Ovary (tissue), 7 donors: ENCODE measurements at regions not wholly inside any gene's neighbourhood (a gene's known extent, or its start where the extent isn't known, plus 50 kb on each side); places are given as distances from the start of the nearest gene placed in this dataset.

Experiments used
- DNase-seq, 5 donors: peaks; one replicate each; pipeline ENCODE4 v3.0.0-alpha.2; 2019 to 2020
- H3K27ac ChIP-seq, 2 donors: fragments of 200-600 bp; one replicate each; pipeline versions ENCODE4 v1.5.1 to v1.8.0; 2019 to 2022
- H3K27me3 ChIP-seq: fragments of 200-600 bp; one replicate; pipeline ENCODE4 v1.8.0; 2022
- H3K36me3 ChIP-seq: fragments of 200-600 bp; sonication (generic); one replicate; pipeline ENCODE4 v1.5.1; 2019
- H3K4me1 ChIP-seq: one replicate; pipeline ENCODE4 v1.8.1; 2013; ENCODE audit warnings: mild to moderate bottlenecking, moderate library complexity; ENCODE audit not compliant: insufficient read depth
- H3K4me3 ChIP-seq: fragments of 200-600 bp; sonication (generic); one replicate; pipeline ENCODE4 v1.5.1; 2017
- H3K9me3 ChIP-seq, 2 donors: fragments of 200-600 bp in 1 of 2; sonication (generic) in 1 of 2; one replicate each; pipeline versions ENCODE4 v1.5.1 to v1.8.1; 2013 to 2019; ENCODE audit warnings: mild to moderate bottlenecking in 1 of 2, moderate library complexity in 1 of 2
- EP300 ChIP-seq: sonication (generic); formaldehyde crosslinking; IDR thresholded peaks from one replicate; pipeline ENCODE4 v1.6.1; 2017; ENCODE audit warnings: antibody characterized with exemption
- POLR2A ChIP-seq: fragments of 450-650 bp; IDR thresholded peaks from one replicate; pipeline ENCODE4 v1.6.1; 2017; ENCODE audit warnings: antibody characterized with exemption, mild to moderate bottlenecking, moderate library complexity
- WGBS, 3 donors: extraction: QIAGEN DNeasy Blood & Tissue Kit in 1 of 3; methylation state at CpG; one replicate each; pipeline versions ENCODE4 v1.1.5 to v1.1.7; 2013 to 2017; 5-methylcytosine and 5-hydroxymethylcytosine counted together
- intact Hi-C, 4 donors: fragments of 100-400 bp; cut with DNase I; formaldehyde crosslinking; loops; one replicate each; pipeline versions ENCODE4 v1.11.0 to v1.15.1; 2022 to 2023
- TF ChIP-seq, protein P1 (sequence below), 3 donors: fragments of 450-650 bp in 2 of 3; fragments of 200-600 bp in 1 of 3; IDR thresholded peaks; one replicate each; pipeline versions ENCODE4 v1.5.1 to v1.8.0; 2016 to 2022; ENCODE audit warnings: antibody characterized with exemption in 3 of 3, mild to moderate bottlenecking in 1 of 3
- donor health status: DM: no; HTN: no; CAD: no; lungs with moderate emphysema.
- donor health status: DM: no; HTN: no; CAD: no.
- donor health status: Bipolar disorder and iron deficiency.
- donor health status: DM: no; HTN: no; CAD: no.
- donor health status: DM: yes; HTN: yes; CAD: no.

DNA sequence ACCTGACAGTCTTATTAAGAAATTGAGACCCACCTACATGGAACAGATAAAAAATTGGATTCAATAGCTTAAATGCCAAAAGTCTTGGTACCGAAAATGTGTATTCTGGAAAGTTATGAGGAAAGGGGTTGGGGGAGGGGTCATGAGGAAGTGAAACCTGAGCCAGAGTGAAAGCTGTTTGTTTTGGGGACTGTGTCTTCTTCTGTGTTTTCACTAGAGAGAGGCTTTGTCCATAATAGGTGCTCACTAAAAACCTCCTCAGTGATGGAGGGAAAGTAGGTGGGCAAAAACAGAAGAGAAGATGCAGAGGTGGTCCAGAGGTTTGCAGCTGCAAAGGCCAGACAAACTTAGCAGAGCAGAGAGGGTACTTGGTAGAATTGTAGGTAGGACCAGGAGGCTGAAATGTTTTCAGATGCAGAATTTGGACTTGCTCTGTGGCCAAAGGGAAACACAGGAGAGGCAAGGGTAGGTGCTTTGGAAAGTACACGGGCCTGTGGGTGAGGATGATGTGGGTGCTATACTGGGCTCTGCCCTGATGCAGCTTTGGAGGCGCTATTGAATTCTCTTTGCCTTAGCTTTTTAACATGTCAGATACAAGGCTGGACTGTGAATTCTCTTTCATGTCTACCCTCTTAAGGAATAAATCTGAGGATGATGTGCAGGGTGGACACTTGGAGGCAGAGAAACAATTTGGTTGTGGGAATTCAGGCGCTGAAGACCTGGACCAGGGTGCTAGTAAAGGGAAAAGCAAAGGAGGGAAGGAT lies 254.6 kb downstream of the PTEN start:
- no peak for DNase-seq
- H3K27ac ChIP-seq = no peak overlapping the region
- H3K4me1 ChIP-seq = no peaks in the 10 kb centered on the region
- TF ChIP-seq, protein P1, sequence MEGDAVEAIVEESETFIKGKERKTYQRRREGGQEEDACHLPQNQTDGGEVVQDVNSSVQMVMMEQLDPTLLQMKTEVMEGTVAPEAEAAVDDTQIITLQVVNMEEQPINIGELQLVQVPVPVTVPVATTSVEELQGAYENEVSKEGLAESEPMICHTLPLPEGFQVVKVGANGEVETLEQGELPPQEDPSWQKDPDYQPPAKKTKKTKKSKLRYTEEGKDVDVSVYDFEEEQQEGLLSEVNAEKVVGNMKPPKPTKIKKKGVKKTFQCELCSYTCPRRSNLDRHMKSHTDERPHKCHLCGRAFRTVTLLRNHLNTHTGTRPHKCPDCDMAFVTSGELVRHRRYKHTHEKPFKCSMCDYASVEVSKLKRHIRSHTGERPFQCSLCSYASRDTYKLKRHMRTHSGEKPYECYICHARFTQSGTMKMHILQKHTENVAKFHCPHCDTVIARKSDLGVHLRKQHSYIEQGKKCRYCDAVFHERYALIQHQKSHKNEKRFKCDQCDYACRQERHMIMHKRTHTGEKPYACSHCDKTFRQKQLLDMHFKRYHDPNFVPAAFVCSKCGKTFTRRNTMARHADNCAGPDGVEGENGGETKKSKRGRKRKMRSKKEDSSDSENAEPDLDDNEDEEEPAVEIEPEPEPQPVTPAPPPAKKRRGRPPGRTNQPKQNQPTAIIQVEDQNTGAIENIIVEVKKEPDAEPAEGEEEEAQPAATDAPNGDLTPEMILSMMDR (IDR thresholded peaks at IDR 0.05) = no peak
- TF ChIP-seq EP300 (no peak), POLR2A (no peak)
- no peak overlapping the region for H3K4me3 ChIP-seq
- intact Hi-C loops = no loop called here
- 93 to 96% (median 93%) methylated on average over 4 of the region's 4 CpGs for WGBS, 3 donors
- no peaks in the 10 kb centered on the region for H3K36me3 ChIP-seq
- H3K9me3 ChIP-seq = no peaks in the 10 kb centered on the region
- no peaks in the 10 kb centered on the region for H3K27me3 ChIP-seq

DNA sequence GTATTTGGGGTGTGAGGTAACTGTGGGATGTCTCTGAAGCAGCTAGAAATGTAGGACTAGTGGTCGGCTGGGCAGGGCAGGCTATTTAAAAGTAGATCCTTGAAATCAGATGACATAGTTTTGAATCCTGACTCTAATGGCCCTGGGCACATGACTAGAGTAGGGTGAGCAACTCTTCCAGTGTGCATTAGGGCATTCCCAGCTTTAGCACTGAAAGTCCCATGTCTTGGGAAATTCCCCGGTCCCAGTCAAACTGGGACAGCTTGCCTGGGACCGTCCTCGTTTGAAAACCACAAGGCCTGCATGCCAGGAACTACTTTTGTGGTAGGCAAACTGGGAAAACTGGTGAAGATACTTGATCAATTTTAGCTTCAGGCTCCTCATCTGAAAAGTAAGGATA lies 255.3 kb downstream of the PTEN start:
- WGBS, 3 donors = 77 to 93% (median 89%) methylated on average over 4 of the region's 4 CpGs
- no peak for TF ChIP-seq POLR2A
- TF ChIP-seq, protein P1 (IDR thresholded peaks at IDR 0.05) = no peak
- no peak for TF ChIP-seq EP300
- intact Hi-C loops = no loop called here
- Histone ChIP-seq H3K4me3 (no peak overlapping the region), H3K4me1 (no peaks in the 10 kb centered on the region), H3K36me3 (no peaks in the 10 kb centered on the region), H3K27ac (no peak overlapping the region), H3K27me3 (no peaks in the 10 kb centered on the region), H3K9me3 (no peaks in the 10 kb centered on the region)
- DNase-seq = no peak

DNA sequence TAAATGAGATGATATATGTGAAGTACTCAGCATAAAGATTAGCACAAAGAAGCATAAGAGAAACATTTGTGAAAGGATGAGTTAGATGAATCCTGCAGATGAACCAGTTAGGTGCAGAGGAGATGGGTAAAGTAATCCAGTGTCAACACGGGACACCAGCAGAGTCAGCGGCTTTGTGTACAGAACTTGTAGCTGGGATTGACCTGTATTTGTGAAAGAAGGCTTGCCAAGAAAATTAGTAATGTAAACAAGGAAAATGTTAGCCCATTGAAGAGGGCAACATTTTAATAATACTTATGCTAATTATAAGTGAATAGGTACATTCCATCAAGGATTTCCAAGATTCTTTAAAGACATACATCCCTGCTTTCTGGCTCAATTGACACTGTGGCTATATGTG lies 255.7 kb downstream of the PTEN start:
- Histone ChIP-seq H3K4me1 (no peaks in the 10 kb centered on the region), H3K36me3 (no peaks in the 10 kb centered on the region), H3K9me3 (no peaks in the 10 kb centered on the region), H3K27ac (no peak overlapping the region), H3K4me3 (no peak overlapping the region), H3K27me3 (no peaks in the 10 kb centered on the region)
- intact Hi-C loops = no loop called here
- no peak for TF ChIP-seq POLR2A
- TF ChIP-seq, protein P1 (IDR thresholded peaks at IDR 0.05) = no peak
- no peak for TF ChIP-seq EP300
- whole genome bisulfite sequencing, 3 donors = 87 to 93% (median 91%) methylated on average over 2 of the region's 2 CpGs
- DNase-seq = no peak

DNA sequence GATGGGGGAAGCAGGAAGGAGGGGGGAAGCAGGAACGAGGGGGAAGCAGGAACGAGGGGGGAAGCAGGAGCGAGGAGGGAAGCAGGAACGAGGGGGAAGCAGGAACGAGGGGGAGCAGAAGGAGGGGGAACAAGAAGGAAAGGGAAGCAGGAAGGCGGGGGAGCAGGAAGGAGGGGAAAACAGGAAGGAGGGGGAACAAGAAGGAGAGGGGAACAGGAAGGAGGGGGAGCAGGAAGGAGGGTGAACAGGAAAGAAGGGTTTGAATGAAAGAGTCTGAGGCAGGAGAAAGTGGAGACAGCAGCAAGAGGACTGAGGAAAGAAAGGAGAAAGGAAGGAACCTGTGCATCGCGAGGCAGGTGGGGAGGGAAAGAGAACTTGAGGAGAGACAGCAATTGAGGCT lies 256.6 kb downstream of the PTEN start:
- Histone ChIP-seq H3K27me3 (no peaks in the 10 kb centered on the region), H3K4me1 (no peaks in the 10 kb centered on the region), H3K9me3 (no peaks in the 10 kb centered on the region), H3K4me3 (no peak overlapping the region), H3K36me3 (no peaks in the 10 kb centered on the region), H3K27ac (no peak overlapping the region)
- 71 to 85% (median 85%) methylated on average over 8 of the region's 8 CpGs for WGBS, 3 donors
- intact Hi-C loops = no loop called here
- TF ChIP-seq POLR2A (no peak), EP300 (no peak)
- TF ChIP-seq, protein P1 (IDR thresholded peaks at IDR 0.05) = no peak
- DNase-seq = no peak
